ENCODE measurements at regions not wholly inside any gene's neighbourhood (a gene's known extent, or its start where the extent isn't known, plus 50 kb on each side); places are given as distances from the start of the nearest gene placed in this dataset.

- Histone ChIP-seq H3K27ac (no peak overlapping the region), H3K79me2 (no peaks in the 10 kb centered on the region), H3K9me3 (ENCODE audit: control insufficient read depth, low read length) (no peaks in the 10 kb centered on the region), H3K4me3 (ENCODE audit: low read depth, low read length) (no peak overlapping the region), H3K4me1 (no peaks in the 10 kb centered on the region), H3K9ac (no peak overlapping the region), H3K4me2 (ENCODE audit: low read length) (no peak overlapping the region), H2AFZ (no peak overlapping the region), H3K36me3 (ENCODE audit: control insufficient read depth, insufficient read depth, low read length) (no peaks in the 10 kb centered on the region), H3K27me3 (ENCODE audit: control insufficient read depth, insufficient read depth, low read length) (no peaks in the 10 kb centered on the region)
- TF ChIP-seq CTCF (IDR thresholded peaks at IDR 0.05) = no peak
These were observed 126.5 kb upstream of the RIPOR2 start for GRCh38 chr6:25062070-25062811.

GRCh38 chr6:25064006-25064405, 128.2 kb upstream of the RIPOR2 start:
- no peaks in the 10 kb centered on the region for H3K27me3 ChIP-seq (ENCODE audit: control insufficient read depth, insufficient read depth, low read length)
- no peak overlapping the region for H3K4me3 ChIP-seq (ENCODE audit: low read depth, low read length)
- H3K9me3 ChIP-seq (ENCODE audit: control insufficient read depth, low read length) = no peaks in the 10 kb centered on the region
- no peaks in the 10 kb centered on the region for H3K36me3 ChIP-seq (ENCODE audit: control insufficient read depth, insufficient read depth, low read length)
- H3K4me1 ChIP-seq = no peaks in the 10 kb centered on the region
- no peak overlapping the region for H3K9ac ChIP-seq
- no peak overlapping the region for H3K27ac ChIP-seq
- H2AFZ ChIP-seq = no peak overlapping the region
- no peak overlapping the region for H3K4me2 ChIP-seq (ENCODE audit: low read length)
- no peak for TF ChIP-seq CTCF (IDR thresholded peaks at IDR 0.05)
- H3K79me2 ChIP-seq = no peaks in the 10 kb centered on the region

DNA sequence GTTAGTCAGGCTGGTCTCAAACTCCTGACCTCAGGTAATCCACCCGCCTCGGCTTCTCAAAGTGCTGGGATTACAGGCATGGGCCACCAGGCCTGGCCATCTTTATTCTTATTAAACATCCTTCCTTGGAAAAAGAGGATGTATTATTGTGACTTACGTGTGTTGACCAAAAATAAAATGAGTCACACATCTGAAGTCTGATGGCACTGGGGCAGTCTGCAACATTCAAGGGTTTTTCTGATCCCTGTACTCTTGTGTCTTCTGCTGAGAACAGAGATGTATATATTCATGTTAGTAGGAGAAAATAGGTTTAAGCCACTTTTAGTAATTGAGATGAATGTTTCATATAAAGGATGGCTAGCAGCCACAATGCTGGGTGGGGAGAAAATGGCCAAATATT, 129.9 kb upstream of the RIPOR2 start:
- H3K9me3 ChIP-seq (ENCODE audit: control insufficient read depth, low read length) = no peaks in the 10 kb centered on the region
- H2AFZ ChIP-seq = no peak overlapping the region
- H3K27me3 ChIP-seq (ENCODE audit: control insufficient read depth, insufficient read depth, low read length) = no peaks in the 10 kb centered on the region
- no peak for TF ChIP-seq CTCF (IDR thresholded peaks at IDR 0.05)
- no peaks in the 10 kb centered on the region for H3K79me2 ChIP-seq
- H3K27ac ChIP-seq = no peak overlapping the region
- no peaks in the 10 kb centered on the region for H3K4me1 ChIP-seq
- no peak overlapping the region for H3K4me3 ChIP-seq (ENCODE audit: low read depth, low read length)
- no peaks in the 10 kb centered on the region for H3K36me3 ChIP-seq (ENCODE audit: control insufficient read depth, insufficient read depth, low read length)
- H3K9ac ChIP-seq = no peak overlapping the region
- H3K4me2 ChIP-seq (ENCODE audit: low read length) = no peak overlapping the region

DNA sequence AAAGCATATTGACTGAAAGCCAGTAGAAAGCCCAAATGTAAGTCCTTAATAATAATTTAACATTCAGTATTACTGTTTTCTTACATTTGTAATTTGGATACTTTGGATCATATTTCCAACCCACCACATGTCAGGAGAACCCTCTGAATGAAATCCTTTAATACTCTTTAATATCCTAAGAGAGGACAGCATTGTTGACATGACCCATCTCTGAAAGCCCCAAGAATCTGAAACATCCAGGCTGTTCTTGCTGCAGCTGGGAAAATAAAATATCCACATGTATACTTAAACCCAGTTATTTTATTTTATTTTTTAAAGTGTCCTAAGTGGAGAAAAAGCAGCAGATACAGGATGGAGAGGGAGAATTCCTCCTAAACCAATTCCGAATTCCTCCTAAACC, 130.8 kb upstream of the RIPOR2 start:
- TF ChIP-seq CTCF (IDR thresholded peaks at IDR 0.05) = no peak
- Histone ChIP-seq H3K27ac (no peak overlapping the region), H3K4me1 (no peaks in the 10 kb centered on the region), H3K9ac (no peak overlapping the region), H3K4me2 (ENCODE audit: low read length) (no peak overlapping the region), H3K27me3 (ENCODE audit: control insufficient read depth, insufficient read depth, low read length) (no peaks in the 10 kb centered on the region), H3K4me3 (ENCODE audit: low read depth, low read length) (no peak overlapping the region), H2AFZ (no peak overlapping the region), H3K79me2 (no peaks in the 10 kb centered on the region), H3K9me3 (ENCODE audit: control insufficient read depth, low read length) (no peaks in the 10 kb centered on the region), H3K36me3 (ENCODE audit: control insufficient read depth, insufficient read depth, low read length) (no peaks in the 10 kb centered on the region)

- H3K36me3 ChIP-seq (ENCODE audit: control insufficient read depth, insufficient read depth, low read length) = no peaks in the 10 kb centered on the region
- no peak overlapping the region for H3K4me3 ChIP-seq (ENCODE audit: low read depth, low read length)
- H3K4me2 ChIP-seq (ENCODE audit: low read length) = no peak overlapping the region
- no peaks in the 10 kb centered on the region for H3K27me3 ChIP-seq (ENCODE audit: control insufficient read depth, insufficient read depth, low read length)
- H3K79me2 ChIP-seq = no peaks in the 10 kb centered on the region
- no peak overlapping the region for H2AFZ ChIP-seq
- no peak overlapping the region for H3K27ac ChIP-seq
- H3K9me3 ChIP-seq (ENCODE audit: control insufficient read depth, low read length) = no peaks in the 10 kb centered on the region
- no peaks in the 10 kb centered on the region for H3K4me1 ChIP-seq
- no peak overlapping the region for H3K9ac ChIP-seq
- TF ChIP-seq CTCF (IDR thresholded peaks at IDR 0.05) = no peak
These were observed 133.1 kb upstream of the RIPOR2 start for GRCh38 chr6:25068866-25069265.
